Middle frontal gyrus (tissue), 1 donor: ENCODE measurements at regions not wholly inside any gene's neighbourhood (a gene's known extent, or its start where the extent isn't known, plus 50 kb on each side); places are given as distances from the start of the nearest gene placed in this dataset.

Source experiments
- DNase-seq: peaks from one replicate; pipeline ENCODE4 v3.0.0-alpha.2; 2015; ENCODE audit warnings: low spot score; ENCODE audit errors: extremely low spot score

DNA sequence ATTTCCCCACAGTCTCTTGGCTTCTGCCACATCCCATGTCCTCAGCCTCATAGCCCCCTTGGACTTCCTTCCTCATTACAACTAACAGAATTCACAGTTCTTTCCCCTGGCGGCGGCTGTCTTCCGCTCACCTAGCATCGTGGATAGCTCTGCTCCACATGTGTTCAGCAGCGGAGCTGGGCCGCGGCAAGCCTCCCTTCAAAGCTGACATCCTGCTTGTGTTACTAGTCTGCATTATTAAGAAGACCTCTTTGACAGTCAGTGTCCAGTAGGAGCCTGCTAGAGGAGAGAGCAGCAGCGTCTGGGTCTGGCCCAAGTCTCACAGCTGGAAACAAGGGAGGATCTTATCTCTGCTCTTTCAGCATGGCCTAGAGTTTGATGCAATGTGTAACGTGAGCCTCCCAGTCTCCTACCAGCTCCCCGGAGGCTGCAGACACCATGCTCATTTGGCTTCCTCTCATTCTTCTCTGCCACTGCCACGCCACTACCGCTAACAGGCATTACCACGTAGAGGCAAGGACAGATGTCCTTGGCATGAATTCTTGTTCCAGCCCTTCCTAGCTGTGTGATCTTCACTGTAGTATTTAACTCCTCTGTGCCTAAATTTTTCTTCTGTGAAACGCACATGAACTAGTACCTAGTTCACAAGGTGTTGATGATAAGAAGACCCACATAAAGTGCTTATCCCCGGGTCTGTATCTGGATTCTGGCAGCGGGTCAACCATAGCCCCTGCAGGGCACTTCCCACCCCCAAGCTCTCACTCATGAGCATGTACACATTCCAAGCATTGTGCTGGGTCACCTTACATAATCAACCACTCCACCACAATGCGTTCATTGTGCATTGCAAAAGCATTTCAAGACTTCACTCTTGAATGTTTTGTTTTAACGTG, 107.1 kb upstream of the BACH2 start:
- no peak for DNase-seq

DNA sequence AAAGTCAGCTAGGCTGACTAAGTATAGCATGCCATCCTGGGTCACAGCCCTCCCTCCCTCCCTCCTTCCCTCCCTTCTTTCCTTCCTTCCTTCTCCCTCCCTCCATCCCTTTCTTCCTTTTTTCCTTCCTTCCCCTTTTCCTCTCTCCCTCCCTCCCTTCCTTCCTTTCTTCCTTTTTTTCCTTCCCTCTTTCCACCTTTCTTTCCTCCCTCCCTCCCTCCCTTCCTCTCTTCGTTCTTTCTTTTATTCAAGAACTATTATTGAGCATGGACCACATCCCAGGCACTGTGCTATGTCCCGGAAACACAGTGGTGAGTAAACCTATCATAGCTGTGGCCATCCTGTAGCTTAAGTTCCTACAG, 106.2 kb upstream of the BACH2 start:
- no peak for DNase-seq

DNA sequence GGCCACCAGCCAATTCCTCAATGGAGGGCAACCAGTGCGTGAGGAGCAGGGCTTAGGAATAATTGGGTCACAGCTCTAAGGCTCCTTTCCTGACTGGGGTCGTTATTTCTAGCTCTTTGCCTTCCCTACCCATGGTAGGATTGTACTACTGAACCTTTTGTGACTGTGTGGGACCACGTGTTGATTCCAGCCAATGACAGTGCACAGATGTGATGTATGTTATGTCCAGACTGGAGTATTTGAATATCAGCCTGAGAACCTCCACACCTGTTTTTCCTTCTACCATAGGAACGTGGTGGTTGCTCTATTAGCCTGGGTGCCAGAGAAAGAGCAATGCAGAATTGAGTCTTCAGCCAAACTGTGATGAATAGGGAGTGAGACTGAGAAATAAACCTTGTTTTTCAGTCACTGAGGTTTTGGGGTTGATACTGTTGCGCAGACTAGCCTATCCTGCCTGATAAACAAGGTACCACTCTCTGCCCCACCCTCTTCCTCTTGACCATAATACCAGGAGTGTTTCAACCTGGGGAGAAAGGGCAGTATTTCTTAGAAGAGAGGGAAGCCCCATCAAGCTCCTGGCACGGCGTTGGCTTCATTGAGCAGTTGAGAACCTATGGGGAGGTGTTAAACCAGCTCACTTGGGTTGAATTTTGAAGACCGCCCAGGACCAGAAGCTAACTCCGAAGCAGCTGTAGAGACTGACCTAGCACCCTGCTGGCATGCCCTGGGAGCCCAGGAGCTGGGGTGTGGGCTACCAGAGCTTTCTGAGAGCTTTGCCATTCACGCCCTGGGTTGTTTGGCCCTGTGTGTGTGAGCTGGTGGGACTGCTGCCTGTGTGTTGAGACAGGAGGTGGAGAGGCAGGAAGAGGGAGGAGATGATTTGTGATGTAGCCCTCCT, 105.5 kb upstream of the BACH2 start:
- no peak for DNase-seq

DNA sequence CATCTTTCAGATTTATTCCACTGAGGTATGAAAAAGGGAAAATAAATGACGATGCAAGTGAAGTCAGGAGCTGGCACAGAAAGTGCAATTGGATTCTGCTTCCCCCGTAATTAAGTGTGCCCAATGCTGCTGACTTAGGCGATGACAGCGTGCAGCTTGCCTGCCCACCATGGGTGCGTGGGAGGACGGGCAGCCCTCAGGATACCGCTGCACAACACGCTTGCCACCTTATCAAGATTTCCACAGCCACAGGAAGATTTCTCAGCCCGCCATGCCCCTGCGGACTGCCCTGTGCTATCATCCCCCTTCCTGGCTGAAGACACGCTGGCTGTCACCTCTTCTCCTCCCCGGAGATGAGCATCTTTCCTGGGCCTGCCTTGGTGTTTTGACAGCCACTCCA, 103.3 kb upstream of the BACH2 start:
- no peak for DNase-seq

DNA sequence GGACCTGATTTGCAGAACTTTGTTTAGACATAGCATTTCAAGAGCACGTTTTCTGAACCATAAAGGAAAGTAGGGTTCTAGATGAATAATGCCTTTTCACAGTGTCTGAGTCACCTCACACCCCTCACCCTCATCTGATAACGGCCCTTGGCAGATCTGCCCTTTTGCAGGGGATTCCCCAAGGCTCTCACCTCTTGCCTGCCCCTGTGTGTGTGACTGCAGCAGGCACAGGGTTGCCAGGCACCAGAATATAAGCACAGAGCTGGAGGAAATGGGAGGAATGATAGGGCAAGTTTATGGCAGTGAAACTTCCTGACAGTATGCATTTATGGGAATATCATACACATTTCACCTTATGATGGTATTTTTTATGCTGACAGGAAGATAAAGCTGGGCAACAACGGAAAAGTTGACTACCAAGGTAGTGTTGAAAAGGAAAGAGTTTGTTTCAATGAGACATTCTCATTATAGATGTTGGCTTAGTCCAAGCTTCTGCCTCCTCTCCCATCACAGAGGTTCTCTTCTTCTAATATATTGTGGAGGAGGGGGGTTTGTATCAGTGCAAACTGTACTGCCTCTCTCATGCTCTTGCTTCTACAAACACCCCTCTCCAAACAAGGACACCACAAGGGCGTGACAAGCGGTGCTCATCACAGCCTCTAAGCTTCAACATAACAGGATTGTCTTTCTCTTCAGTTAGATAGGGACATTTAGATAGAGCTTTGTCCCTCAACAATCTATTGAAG, 101.5 kb upstream of the BACH2 start:
- DNase-seq = no peak

DNA sequence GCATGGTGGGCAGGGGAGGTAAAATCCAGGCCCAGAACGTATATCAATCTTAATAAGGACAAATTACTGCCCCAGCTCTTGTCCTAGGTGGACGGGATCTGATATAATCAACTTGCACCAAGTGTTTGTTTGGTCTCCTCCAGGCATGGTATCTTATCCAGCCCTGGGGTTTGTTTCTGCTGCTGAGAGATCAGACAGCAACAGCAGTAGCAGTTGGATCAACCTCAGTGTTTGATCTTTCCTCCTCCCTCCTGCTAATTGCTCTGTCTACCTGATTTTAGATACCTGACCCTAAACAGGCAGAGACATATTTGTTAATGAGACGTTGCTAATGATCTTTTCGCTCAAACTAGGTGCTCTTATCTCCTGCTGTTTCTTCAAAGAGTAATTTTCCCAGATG, 100.4 kb upstream of the BACH2 start:
- no peak for DNase-seq

DNA sequence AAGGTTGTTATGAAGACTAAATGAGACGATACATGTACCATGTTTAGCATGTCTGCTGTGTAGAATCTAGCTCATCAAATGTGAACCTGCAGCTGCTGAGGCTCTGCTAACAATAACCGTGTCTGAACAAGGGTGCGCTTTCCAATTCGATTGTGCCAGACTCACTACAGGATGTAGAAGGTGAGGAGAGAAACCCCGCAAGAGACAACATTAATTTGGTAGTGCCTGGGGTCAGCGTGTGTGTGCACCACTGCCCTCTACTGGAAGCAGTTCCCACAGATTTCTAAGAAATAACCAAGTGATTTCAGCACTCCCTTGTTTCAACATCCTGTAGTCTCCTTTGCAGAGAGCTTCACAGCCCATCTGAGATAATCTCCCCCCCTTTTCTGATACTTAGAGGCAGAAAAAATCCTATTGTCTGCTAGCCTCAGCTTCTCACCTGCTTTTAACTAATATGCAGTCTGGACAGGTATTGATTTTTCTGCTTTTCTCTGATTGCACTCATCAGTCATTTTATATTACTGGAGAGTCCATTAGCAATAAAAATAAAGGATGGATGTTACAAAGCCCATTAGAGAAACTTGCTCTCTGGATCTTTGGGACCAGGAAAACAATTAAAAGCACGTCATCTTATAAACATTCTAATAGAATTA, 96.7 kb upstream of the BACH2 start:
- no peak for DNase-seq

DNA sequence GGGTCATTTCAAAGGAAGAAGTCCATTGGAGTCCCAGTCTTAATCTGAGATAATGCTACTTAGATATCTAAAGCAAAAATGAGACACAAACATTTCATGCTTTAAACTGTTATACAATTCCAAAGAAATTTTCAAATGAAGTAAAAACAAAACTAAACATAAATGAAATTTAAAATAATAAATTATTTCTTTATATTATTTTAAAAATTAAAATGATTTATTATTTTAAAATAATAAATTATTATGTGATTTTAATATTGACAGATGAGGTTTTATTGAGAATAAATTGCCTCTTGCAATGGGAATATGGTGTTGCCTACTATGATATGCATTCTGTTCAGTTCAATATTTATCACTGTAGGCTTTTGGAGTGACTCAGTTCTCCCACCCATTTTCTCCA, 93.7 kb upstream of the BACH2 start:
- DNase-seq = no peak

DNA sequence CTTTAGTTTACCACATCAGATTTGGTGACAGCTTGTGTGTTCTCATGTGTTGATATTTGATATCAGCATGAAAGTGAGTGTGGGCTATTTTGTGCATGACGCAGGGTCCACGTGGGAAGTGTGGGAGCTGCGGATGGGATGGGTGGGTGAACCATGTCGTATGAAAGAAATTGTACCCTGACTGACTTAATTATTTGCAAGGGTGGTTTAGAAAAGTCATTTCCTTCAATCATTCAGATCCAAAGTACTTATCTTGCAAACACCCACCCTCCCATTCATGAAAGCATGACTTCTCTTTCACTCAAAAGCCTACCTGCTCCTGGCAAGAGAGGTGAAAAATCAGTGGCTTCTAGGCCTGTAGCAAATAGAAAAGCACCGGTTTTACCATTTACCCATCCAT, 91.8 kb upstream of the BACH2 start:
- no peak for DNase-seq

DNA sequence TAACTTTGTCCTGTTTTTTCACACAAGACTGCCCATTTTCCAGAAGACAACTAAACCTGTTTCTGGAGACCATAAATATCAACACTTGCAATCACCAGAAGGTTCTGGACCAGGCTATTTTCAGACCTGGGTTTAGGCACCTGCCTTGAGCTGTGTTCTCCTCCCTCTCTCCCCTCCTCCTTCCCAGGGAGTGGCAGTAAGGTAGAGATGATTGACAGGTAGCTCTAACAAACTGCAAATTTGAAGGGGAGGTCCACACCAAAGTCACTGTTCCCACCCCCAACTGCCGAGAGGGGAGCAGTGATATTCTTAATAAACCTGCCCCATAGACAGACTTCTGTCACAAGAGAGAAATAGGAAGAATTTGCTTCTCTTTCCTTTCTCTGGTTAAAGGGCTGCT, 91.2 kb upstream of the BACH2 start:
- no peak for DNase-seq

DNA sequence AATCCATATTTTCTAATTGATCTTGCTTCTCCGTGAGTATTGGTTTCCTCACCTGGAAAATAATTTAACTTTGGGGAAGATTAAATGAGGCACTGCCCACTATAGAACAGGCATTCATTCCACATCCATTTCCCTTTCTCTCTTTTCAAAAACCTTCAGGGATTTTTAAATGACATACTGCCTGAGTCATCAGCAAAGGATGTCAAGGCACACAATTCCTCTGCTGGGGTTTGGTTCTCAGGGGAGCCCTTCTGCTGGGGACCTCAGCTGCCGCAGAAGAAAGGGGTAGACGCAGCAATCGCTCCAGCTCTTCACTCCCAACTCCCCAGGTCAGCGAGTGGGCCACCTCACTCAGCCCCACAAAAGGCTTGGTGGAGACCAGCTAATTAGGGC, 90.7 kb upstream of the BACH2 start:
- DNase-seq = no peak

DNA sequence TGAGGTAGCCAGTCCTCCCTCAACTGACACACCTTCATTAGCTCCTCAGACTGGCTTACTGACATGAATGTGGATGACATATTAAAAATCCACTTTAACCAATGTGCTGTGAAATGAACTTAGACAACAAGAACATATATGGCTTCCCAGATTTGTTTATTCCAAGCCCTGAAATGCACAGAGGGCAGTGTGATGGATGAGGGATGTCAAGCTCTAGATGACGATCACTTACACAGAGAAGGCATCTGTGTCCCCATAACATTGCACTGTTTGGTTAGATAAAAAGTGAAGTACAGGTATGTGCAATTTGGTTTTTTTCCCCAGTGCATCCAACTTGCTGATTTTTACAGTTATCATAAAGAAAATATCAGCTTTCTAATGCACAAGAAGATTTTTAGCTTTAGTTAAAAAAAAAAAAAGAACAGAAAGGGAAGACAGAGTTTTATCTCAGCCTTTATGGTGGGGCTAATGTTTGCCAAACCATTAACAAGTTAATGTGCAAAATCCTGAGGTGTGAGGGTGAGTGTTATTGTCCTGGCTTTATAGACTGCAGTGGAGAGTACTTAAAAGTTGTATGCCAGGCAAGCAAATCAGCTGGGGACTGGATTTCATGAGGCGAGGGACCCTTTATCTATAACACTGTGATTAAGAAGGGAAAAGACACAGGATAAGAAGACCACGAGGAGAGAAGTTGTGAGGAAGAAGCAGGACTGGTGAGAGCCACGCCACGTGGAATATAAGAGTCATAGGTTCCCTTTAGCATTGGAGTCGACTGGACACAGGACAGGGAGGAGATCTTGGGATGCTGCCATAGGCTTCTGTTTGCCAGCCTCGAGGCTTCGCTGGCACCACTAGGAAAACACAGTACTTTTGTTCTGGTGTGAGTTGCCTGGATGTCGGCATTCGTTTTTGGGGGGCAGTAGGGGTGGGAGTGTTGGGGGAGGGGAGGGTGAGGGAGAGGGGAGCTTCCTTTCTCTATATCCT, 90.0 kb upstream of the BACH2 start:
- no peak for DNase-seq

DNA sequence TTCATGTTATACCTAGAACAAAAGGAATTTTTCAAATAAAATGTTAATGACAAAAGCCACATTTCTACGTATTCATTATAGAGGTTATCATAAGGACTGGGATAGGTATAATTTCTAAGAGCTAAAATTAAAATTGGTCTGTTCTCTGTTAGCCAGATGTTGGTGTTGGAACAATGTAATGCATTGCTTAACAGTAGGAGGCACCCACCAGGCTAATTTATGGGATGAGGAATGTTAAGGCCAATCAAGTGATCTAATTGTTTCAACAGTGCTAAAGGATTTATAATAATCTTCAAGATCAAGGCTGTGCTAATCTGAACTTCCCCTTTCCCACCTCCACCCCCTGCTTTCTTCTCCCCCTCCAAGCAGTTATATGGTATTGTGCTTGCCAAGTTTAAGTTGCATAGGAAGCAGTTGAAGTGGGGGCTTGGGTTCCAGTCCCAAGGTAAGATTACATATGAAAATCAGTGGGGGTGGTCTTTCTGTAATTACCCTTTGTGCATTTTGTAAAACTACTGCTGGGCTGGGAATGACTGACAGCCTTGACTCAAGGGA, 89.2 kb upstream of the BACH2 start:
- no peak for DNase-seq

DNA sequence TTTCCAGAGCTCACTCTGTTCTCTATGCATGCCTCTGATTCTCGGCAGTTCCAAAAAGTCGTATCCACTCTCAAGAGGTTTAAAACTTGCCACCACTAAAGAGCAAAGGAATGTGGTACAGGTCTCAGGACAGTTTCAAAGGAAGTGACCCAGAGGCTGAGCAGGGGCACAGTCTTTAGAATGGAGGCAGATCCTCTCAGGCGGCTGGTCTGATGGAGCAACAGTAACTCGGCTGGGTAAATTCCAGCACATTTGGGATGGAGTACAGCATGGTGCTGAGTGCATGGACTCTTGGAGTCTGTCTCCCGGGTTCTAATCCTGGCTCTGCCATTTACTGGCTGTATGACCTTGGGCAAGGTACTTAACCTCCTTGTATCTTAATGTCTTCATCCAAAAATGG, 88.1 kb upstream of the BACH2 start:
- DNase-seq = no peak

DNA sequence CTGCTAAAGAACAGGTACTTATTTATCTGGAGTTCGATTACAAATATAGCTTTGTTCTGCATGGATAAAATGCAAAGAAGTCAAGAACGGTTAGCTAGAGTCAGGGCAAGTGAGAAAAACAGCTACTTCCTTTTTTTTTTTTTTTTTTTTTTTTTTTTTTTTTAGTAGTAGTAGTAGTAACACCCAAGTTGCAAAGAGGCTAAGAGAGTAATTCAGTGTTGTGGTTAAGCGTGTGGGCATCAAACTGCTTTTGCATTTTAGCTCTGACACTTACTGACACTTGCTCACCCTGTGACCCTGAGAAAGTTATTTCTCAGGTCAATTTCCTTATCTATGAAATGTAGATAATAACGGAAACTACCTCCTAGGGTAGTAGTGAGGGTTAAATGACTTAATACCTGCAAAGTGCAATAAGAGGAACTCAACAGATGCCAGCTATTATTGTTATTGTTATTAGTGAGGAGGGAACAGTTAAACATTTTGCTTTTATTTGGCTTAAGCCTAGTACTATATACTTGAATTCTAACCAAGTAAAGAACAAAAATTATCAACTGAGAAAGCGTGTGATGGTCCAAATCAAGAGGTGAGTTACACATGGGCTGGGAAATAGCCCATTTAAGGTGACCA, 86.7 kb upstream of the BACH2 start:
- no peak for DNase-seq

DNA sequence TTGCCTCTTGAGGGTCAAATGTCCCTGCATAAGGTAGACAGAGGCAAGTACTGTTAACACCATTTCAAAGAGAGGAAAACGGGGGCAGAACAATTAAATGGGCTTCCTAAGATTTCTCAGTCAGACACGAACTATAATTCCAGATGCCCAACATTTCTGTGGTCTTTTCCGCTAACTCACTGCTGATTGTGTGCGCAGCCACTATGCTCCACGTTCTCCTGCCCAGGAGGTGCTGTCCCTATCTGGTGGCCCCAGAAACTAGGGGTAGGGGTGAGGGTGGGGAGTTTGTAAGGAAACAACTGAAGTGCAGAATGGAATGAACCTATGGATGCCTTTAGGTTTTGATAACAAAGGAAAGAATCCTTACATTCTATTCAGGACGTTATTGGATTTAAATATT, 86.1 kb upstream of the BACH2 start:
- DNase-seq = no peak

DNA sequence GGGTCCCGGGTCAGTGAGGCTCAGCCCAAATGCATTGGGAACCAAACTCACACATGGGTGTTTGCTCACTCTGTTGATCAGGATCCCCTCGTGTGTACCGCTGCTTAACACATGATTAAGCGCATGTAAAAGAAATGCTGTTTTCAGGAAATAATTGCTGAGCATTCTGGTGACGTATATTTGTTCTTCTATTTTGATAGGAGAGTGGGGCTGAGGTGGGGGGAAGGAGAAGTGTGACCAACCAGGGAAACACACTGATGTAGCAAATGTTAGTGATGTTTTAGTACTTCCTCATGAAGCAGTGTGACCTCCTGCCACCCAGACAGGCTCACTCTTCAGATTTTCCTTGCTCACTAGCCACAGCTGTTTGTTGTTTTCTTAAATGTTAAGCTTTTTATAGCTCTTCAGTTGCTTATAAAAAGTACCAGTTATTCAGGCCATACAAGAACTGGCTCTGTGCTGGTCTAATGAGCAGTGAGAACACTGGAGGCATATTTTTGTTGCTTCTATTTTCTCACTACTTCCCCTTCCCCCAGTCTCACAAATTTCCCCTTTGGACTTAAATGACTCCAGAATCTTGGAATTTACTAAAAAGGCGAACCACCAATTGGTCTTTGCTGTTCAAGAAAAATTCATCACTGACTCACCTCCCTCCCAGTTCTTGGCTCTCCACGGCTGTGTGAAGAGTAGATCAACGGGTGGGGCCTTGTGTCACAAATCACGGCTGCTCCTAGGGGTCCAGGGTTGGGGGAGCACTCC, 79.2 kb upstream of the BACH2 start:
- DNase-seq = no peak

DNA sequence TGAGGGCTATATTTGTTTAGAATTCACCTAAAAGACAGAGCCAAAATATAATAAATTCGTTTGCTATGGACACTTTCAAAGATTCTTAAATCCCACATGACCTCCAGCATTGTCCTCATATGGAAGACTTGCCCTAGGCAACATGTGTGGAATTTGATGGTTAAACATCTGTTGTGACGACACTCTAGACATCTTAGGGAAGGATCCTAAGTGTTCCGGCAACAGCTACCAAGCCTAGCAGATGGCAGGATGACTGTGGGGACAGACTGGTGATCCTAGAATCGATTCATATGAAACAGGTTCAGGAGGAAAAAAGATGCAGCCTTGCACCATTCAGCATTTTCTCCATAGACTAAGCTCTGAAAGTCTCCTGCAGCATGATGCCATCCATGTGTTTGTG, 77.6 kb upstream of the BACH2 start:
- no peak for DNase-seq

DNA sequence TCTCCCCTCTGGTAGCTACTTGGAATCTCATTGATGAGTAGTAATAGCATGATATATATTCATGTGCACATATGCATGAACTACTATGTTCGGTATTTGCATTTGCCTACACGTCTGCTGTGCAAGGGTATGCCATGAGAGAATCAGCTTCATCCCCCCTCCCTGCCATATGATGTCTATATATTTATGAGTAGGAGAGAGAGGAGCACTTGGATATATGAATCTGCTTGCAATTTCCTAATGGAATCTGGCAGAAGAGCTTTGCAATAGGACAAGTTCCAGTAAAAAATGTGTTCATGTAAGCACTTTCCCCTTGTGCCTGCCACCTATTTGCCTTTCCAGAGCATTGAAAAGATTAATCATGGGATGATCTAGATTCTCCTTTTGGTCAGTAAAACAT, 76.2 kb upstream of the BACH2 start:
- DNase-seq = no peak
